ENCODE measurements at regions not wholly inside any gene's neighbourhood (a gene's known extent, or its start where the extent isn't known, plus 50 kb on each side); places are given as distances from the start of the nearest gene placed in this dataset.

- Histone ChIP-seq H3K27me3 (ENCODE audit: low read depth, low read length) (no peaks in the 10 kb centered on the region), H3K4me1 (ENCODE audit: control insufficient read depth in 1 of 2, insufficient read depth in 2 of 2, low read length in 2 of 2) (peaks cover 0 to 14% of the 10 kb centered on the region in 2 donors), H3K9me3 (ENCODE audit: control insufficient read depth in 1 of 2, low read length in 2 of 2) (no peaks in the 10 kb centered on the region), H3K36me3 (ENCODE audit: control insufficient read depth in 1 of 2, insufficient read depth in 2 of 2, low read length in 2 of 2) (no peaks in the 10 kb centered on the region), H3K4me3 (ENCODE audit: low read depth in 1 of 2, low read length in 2 of 2) (no peak overlapping the region), H3K27ac (ENCODE audit: low read length) (no peak overlapping the region)
These were observed 200.0 kb upstream of the CFAP20DC start for GRCh38 chr3:59249698-59250361.

GRCh38 chr3:59249004-59249403, 199.2 kb upstream of the CFAP20DC start:
- H3K27me3 ChIP-seq (ENCODE audit: low read depth, low read length) = no peaks in the 10 kb centered on the region
- peaks cover 0 to 15% of the 10 kb centered on the region in 2 donors for H3K4me1 ChIP-seq (ENCODE audit: control insufficient read depth in 1 of 2, insufficient read depth in 2 of 2, low read length in 2 of 2)
- no peaks in the 10 kb centered on the region for H3K9me3 ChIP-seq (ENCODE audit: control insufficient read depth in 1 of 2, low read length in 2 of 2)
- H3K36me3 ChIP-seq (ENCODE audit: control insufficient read depth in 1 of 2, insufficient read depth in 2 of 2, low read length in 2 of 2) = no peaks in the 10 kb centered on the region
- H3K27ac ChIP-seq (ENCODE audit: low read length) = no peak overlapping the region
- H3K4me3 ChIP-seq (ENCODE audit: low read depth in 1 of 2, low read length in 2 of 2) = no peak overlapping the region

GRCh38 chr3:59247402-59247841, 197.6 kb upstream of the CFAP20DC start:
- no peaks in the 10 kb centered on the region for H3K27me3 ChIP-seq (ENCODE audit: low read depth, low read length)
- no peaks in the 10 kb centered on the region for H3K36me3 ChIP-seq (ENCODE audit: control insufficient read depth in 1 of 2, insufficient read depth in 2 of 2, low read length in 2 of 2)
- H3K4me1 ChIP-seq (ENCODE audit: control insufficient read depth in 1 of 2, insufficient read depth in 2 of 2, low read length in 2 of 2) = peaks cover 0 to 15% of the 10 kb centered on the region in 2 donors

GRCh38 chr3:59246719-59247401, 197.0 kb upstream of the CFAP20DC start:
- Histone ChIP-seq H3K27ac (ENCODE audit: low read length) (no peak overlapping the region), H3K4me3 (ENCODE audit: low read depth in 1 of 2, low read length in 2 of 2) (no peak overlapping the region), H3K4me1 (ENCODE audit: control insufficient read depth in 1 of 2, insufficient read depth in 2 of 2, low read length in 2 of 2) (peaks cover 0 to 15% of the 10 kb centered on the region in 2 donors), H3K9me3 (ENCODE audit: control insufficient read depth in 1 of 2, low read length in 2 of 2) (no peaks in the 10 kb centered on the region), H3K36me3 (ENCODE audit: control insufficient read depth in 1 of 2, insufficient read depth in 2 of 2, low read length in 2 of 2) (no peaks in the 10 kb centered on the region), H3K27me3 (ENCODE audit: low read depth, low read length) (no peaks in the 10 kb centered on the region)

More at GRCh38 chr3:59247402-59247841, 197.6 kb upstream of the CFAP20DC start:
- no peaks in the 10 kb centered on the region for H3K9me3 ChIP-seq (ENCODE audit: control insufficient read depth in 1 of 2, low read length in 2 of 2)
- H3K4me3 ChIP-seq (ENCODE audit: low read depth in 1 of 2, low read length in 2 of 2) = no peak overlapping the region
- no peak overlapping the region for H3K27ac ChIP-seq (ENCODE audit: low read length)

GRCh38 chr3:59245859-59246501, 196.2 kb upstream of the CFAP20DC start:
- H3K36me3 ChIP-seq (ENCODE audit: control insufficient read depth in 1 of 2, insufficient read depth in 2 of 2, low read length in 2 of 2) = no peaks in the 10 kb centered on the region
- no peaks in the 10 kb centered on the region for H3K27me3 ChIP-seq (ENCODE audit: low read depth, low read length)
- H3K9me3 ChIP-seq (ENCODE audit: control insufficient read depth in 1 of 2, low read length in 2 of 2) = no peaks in the 10 kb centered on the region
- peaks cover 0 to 15% of the 10 kb centered on the region in 2 donors for H3K4me1 ChIP-seq (ENCODE audit: control insufficient read depth in 1 of 2, insufficient read depth in 2 of 2, low read length in 2 of 2)
- H3K27ac ChIP-seq (ENCODE audit: low read length) = no peak overlapping the region
- no peak overlapping the region for H3K4me3 ChIP-seq (ENCODE audit: low read depth in 1 of 2, low read length in 2 of 2)

GRCh38 chr3:59245300-59245858, 195.6 kb upstream of the CFAP20DC start:
- no peak overlapping the region for H3K27ac ChIP-seq (ENCODE audit: low read length)
- H3K36me3 ChIP-seq (ENCODE audit: control insufficient read depth in 1 of 2, insufficient read depth in 2 of 2, low read length in 2 of 2) = no peaks in the 10 kb centered on the region

GRCh38 chr3:59244343-59244742, 194.5 kb upstream of the CFAP20DC start:
- no peaks in the 10 kb centered on the region for H3K36me3 ChIP-seq (ENCODE audit: control insufficient read depth in 1 of 2, insufficient read depth in 2 of 2, low read length in 2 of 2)
- peaks cover 0 to 15% of the 10 kb centered on the region in 2 donors for H3K4me1 ChIP-seq (ENCODE audit: control insufficient read depth in 1 of 2, insufficient read depth in 2 of 2, low read length in 2 of 2)
- no peaks in the 10 kb centered on the region for H3K27me3 ChIP-seq (ENCODE audit: low read depth, low read length)
- no peak overlapping the region for H3K4me3 ChIP-seq (ENCODE audit: low read depth in 1 of 2, low read length in 2 of 2)
- H3K27ac ChIP-seq (ENCODE audit: low read length) = no peak overlapping the region
- H3K9me3 ChIP-seq (ENCODE audit: control insufficient read depth in 1 of 2, low read length in 2 of 2) = no peaks in the 10 kb centered on the region

More at GRCh38 chr3:59245300-59245858, 195.6 kb upstream of the CFAP20DC start:
- H3K4me1 ChIP-seq (ENCODE audit: control insufficient read depth in 1 of 2, insufficient read depth in 2 of 2, low read length in 2 of 2) = peaks cover 0 to 15% of the 10 kb centered on the region in 2 donors
- no peak overlapping the region for H3K4me3 ChIP-seq (ENCODE audit: low read depth in 1 of 2, low read length in 2 of 2)
- no peaks in the 10 kb centered on the region for H3K27me3 ChIP-seq (ENCODE audit: low read depth, low read length)
- no peaks in the 10 kb centered on the region for H3K9me3 ChIP-seq (ENCODE audit: control insufficient read depth in 1 of 2, low read length in 2 of 2)

- Histone ChIP-seq H3K27ac (ENCODE audit: low read length) (no peak overlapping the region), H3K4me1 (ENCODE audit: control insufficient read depth in 1 of 2, insufficient read depth in 2 of 2, low read length in 2 of 2) (peaks cover 0 to 15% of the 10 kb centered on the region in 2 donors), H3K36me3 (ENCODE audit: control insufficient read depth in 1 of 2, insufficient read depth in 2 of 2, low read length in 2 of 2) (no peaks in the 10 kb centered on the region), H3K9me3 (ENCODE audit: control insufficient read depth in 1 of 2, low read length in 2 of 2) (no peaks in the 10 kb centered on the region), H3K27me3 (ENCODE audit: low read depth, low read length) (no peaks in the 10 kb centered on the region), H3K4me3 (ENCODE audit: low read depth in 1 of 2, low read length in 2 of 2) (no peak overlapping the region)
These were observed 193.7 kb upstream of the CFAP20DC start for GRCh38 chr3:59243476-59243875.

- Histone ChIP-seq H3K27ac (ENCODE audit: low read length) (no peak overlapping the region), H3K9me3 (ENCODE audit: control insufficient read depth in 1 of 2, low read length in 2 of 2) (no peaks in the 10 kb centered on the region), H3K36me3 (ENCODE audit: control insufficient read depth in 1 of 2, insufficient read depth in 2 of 2, low read length in 2 of 2) (no peaks in the 10 kb centered on the region), H3K4me3 (ENCODE audit: low read depth in 1 of 2, low read length in 2 of 2) (no peak overlapping the region), H3K27me3 (ENCODE audit: low read depth, low read length) (no peaks in the 10 kb centered on the region), H3K4me1 (ENCODE audit: control insufficient read depth in 1 of 2, insufficient read depth in 2 of 2, low read length in 2 of 2) (peaks cover 0 to 10% of the 10 kb centered on the region in 2 donors)
These were observed 190.9 kb upstream of the CFAP20DC start for GRCh38 chr3:59240666-59241255.

GRCh38 chr3:59237121-59237520, 187.3 kb upstream of the CFAP20DC start:
- Histone ChIP-seq H3K4me3 (ENCODE audit: low read depth in 1 of 2, low read length in 2 of 2) (no peak overlapping the region), H3K27ac (ENCODE audit: low read length) (no peak overlapping the region), H3K27me3 (ENCODE audit: low read depth, low read length) (no peaks in the 10 kb centered on the region), H3K36me3 (ENCODE audit: control insufficient read depth in 1 of 2, insufficient read depth in 2 of 2, low read length in 2 of 2) (no peaks in the 10 kb centered on the region), H3K9me3 (ENCODE audit: control insufficient read depth in 1 of 2, low read length in 2 of 2) (no peaks in the 10 kb centered on the region), H3K4me1 (ENCODE audit: control insufficient read depth in 1 of 2, insufficient read depth in 2 of 2, low read length in 2 of 2) (no peaks in the 10 kb centered on the region)

- H3K36me3 ChIP-seq (ENCODE audit: control insufficient read depth in 1 of 2, insufficient read depth in 2 of 2, low read length in 2 of 2) = no peaks in the 10 kb centered on the region
- no peaks in the 10 kb centered on the region for H3K9me3 ChIP-seq (ENCODE audit: control insufficient read depth in 1 of 2, low read length in 2 of 2)
- H3K27ac ChIP-seq (ENCODE audit: low read length) = no peak overlapping the region
- no peaks in the 10 kb centered on the region for H3K4me1 ChIP-seq (ENCODE audit: control insufficient read depth in 1 of 2, insufficient read depth in 2 of 2, low read length in 2 of 2)
- no peak overlapping the region for H3K4me3 ChIP-seq (ENCODE audit: low read depth in 1 of 2, low read length in 2 of 2)
- no peaks in the 10 kb centered on the region for H3K27me3 ChIP-seq (ENCODE audit: low read depth, low read length)
These were observed 185.8 kb upstream of the CFAP20DC start for GRCh38 chr3:59235634-59236012.
